Adipocyte (in vitro differentiated cells): ENCODE measurements at regions not wholly inside any gene's neighbourhood (a gene's known extent, or its start where the extent isn't known, plus 50 kb on each side); places are given as distances from the start of the nearest gene placed in this dataset.

Experiments used
- DNase-seq: peaks from one replicate; pipeline ENCODE4 v3.0.0-alpha.2; 2015; ENCODE audit warnings: low read depth
- H3K27me3 ChIP-seq: replicated peaks from 2 replicates; pipeline ENCODE4 v1.7.0; 2013; ENCODE audit warnings: mild to moderate bottlenecking, low read length, moderate library complexity; ENCODE audit not compliant: control insufficient read depth, insufficient read depth
- H3K36me3 ChIP-seq: 2 replicates; pipeline ENCODE4 v1.7.0; 2013; ENCODE audit warnings: low read length, mild to moderate bottlenecking, moderate library complexity; ENCODE audit not compliant: control insufficient read depth, insufficient read depth, severe bottlenecking
- H3K4me1 ChIP-seq: 2 replicates; pipeline ENCODE4 v1.7.0; 2013; ENCODE audit warnings: mild to moderate bottlenecking, low read length, moderate library complexity; ENCODE audit not compliant: control insufficient read depth, insufficient read depth
- H3K4me3 ChIP-seq: 2 replicates; pipeline ENCODE4 v1.7.0; 2013; ENCODE audit warnings: mild to moderate bottlenecking, low read length, moderate library complexity
- H3K9ac ChIP-seq: 2 replicates; pipeline ENCODE4 v1.7.0; 2013; ENCODE audit warnings: mild to moderate bottlenecking, low read length, moderate library complexity
- H3K9me3 ChIP-seq: 2 replicates; pipeline ENCODE4 v1.7.0; 2013; ENCODE audit warnings: mild to moderate bottlenecking, low read length, moderate library complexity; ENCODE audit not compliant: control insufficient read depth

DNA sequence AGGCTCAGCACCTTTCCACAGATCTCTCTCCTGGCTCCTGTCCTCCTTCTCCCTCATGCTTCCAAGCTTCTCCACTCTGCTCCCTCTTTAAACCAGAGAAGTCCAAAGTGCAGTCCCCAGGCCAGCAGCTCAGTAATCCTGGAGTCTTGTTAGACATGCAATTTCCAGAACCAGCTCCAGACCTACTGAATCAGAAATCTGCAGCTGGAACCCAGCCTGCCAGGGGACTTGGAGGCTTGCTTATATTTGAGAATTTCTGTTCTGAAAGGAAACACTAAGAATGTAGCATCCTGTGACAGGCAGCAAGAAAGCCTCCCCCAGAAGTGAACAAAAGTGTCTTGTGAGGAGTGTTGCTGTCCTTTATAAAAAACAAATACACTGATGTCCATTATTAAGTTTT, 438.1 kb downstream of the BCKDHB start:
- DNase-seq, result peak; percentile 37

GRCh38 chr6:80543598-80544222, 437.2 kb downstream of the BCKDHB start:
- Histone ChIP-seq H3K4me3 (no peak overlapping the region), H3K9ac (no peak overlapping the region), H3K36me3 (no peaks in the 10 kb centered on the region), H3K4me1 (peaks cover 30% of the 10 kb centered on the region), H3K9me3 (no peaks in the 10 kb centered on the region), H3K27me3 (no peaks in the 10 kb centered on the region)
- peak; percentile 65 for DNase-seq

More for the DNA sequence above, 438.1 kb downstream of the BCKDHB start:
- H3K9me3 ChIP-seq, result no peaks in the 10 kb centered on the region
- H3K4me3 ChIP-seq, result no peak overlapping the region
- peaks cover 35% of the 10 kb centered on the region for H3K4me1 ChIP-seq
- H3K36me3 ChIP-seq, result no peaks in the 10 kb centered on the region
- H3K9ac ChIP-seq, result no peak overlapping the region
- H3K27me3 ChIP-seq, result no peaks in the 10 kb centered on the region

DNA sequence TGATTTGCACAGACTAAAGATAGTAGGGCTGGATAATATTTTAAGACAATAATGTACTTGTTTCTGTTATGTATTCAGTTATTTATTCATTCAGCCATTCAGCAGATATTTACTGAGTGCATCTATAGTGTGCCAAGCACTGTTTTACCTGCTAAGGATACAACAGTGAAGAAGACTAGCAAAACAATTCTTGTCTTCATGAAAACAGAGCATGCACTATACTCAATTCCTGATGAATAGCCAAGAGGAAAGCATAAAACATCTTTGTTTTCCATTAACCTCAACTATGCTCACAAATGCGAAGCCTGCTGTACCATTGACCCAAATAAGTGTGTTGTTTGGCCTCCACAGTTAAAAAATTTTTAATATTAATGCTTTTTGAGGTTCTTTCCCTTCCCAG, 436.7 kb downstream of the BCKDHB start:
- Histone ChIP-seq H3K9me3 (no peaks in the 10 kb centered on the region), H3K27me3 (no peaks in the 10 kb centered on the region), H3K4me3 (no peak overlapping the region), H3K9ac (no peak overlapping the region), H3K36me3 (no peaks in the 10 kb centered on the region), H3K4me1 (peaks cover 24% of the 10 kb centered on the region)
- no peak for DNase-seq

DNA sequence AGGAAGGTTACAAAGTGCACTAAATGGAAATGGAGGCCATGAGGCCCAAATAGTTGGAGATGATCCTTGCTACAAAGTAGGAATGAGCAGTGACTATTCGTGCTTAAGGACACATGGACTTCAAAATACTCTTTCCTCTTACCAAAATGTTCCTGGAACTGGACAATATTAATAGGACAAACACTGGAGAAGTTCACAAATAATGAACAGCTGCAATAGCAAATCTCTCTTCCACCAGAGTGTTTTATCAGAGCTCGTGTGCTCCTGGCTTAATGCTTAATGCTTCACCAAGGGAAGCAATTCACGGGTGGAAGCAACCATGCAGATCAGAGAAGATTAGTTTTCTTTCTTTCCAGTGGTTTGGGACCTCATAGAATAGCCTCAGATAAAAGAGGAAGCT, 435.4 kb downstream of the BCKDHB start:
- Histone ChIP-seq H3K27me3 (no peaks in the 10 kb centered on the region), H3K4me3 (no peak overlapping the region), H3K9ac (no peak overlapping the region), H3K9me3 (no peaks in the 10 kb centered on the region), H3K4me1 (peaks cover 23% of the 10 kb centered on the region), H3K36me3 (no peaks in the 10 kb centered on the region)
- DNase-seq, result no peak

GRCh38 chr6:80541181-80541580, 434.7 kb downstream of the BCKDHB start:
- Histone ChIP-seq H3K36me3 (no peaks in the 10 kb centered on the region), H3K9ac (no peak overlapping the region), H3K27me3 (no peaks in the 10 kb centered on the region), H3K4me1 (peaks cover 24% of the 10 kb centered on the region), H3K9me3 (peaks cover under 1% of the 10 kb centered on the region), H3K4me3 (no peak overlapping the region)
- peak; percentile 49 for DNase-seq

- no peak overlapping the region for H3K4me3 ChIP-seq
- DNase-seq, result no peak
- no peaks in the 10 kb centered on the region for H3K27me3 ChIP-seq
- peaks cover 6% of the 10 kb centered on the region for H3K9me3 ChIP-seq
- no peaks in the 10 kb centered on the region for H3K36me3 ChIP-seq
- peaks cover 24% of the 10 kb centered on the region for H3K4me1 ChIP-seq
- H3K9ac ChIP-seq, result no peak overlapping the region
Measured at GRCh38 chr6:80540700-80541099, 434.2 kb downstream of the BCKDHB start.

DNA sequence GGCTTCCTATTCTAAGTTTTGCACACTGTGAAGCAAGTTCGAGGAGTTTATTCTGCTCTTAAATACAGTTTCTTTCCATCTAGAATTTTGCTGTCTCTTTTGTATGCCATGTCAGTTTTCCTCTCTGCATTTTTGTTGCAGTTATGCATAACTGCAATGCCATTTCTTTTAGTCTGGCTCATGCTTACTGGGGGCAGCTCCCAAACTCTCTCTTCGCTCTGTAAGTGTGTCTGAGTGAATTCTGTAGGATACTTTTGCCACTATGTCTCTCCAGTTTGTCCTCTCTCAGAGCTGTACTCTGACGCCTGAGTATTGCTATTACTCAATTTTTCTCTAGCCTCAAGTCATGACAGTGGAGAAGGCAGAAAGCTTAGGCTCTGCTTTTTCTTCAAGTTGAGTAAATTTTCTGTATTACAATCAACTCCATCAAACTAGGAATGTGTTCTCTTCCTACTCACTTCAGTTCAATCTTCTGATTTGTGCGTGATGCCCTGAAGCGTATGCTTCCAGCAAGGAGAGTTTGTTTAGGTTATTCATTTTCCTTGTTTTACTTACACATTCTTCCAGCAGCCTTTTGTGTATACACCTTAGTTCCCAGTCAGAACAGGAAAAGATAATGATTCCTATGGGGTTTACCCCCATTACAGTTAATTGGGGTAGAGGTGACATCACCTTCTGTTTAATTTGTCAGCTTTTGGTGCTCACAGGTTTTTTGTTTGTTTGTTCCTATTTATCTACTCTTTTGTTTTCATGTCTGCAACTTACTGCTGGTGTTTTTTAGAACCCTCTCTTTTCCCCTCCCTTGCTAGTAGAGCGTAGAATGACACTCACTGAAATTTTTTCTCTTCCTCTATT, 430.9 kb downstream of the BCKDHB start:
- Histone ChIP-seq H3K27me3 (no peaks in the 10 kb centered on the region), H3K9ac (no peak overlapping the region), H3K36me3 (no peaks in the 10 kb centered on the region), H3K4me3 (no peak overlapping the region), H3K9me3 (peaks cover 13% of the 10 kb centered on the region), H3K4me1 (peaks cover 17% of the 10 kb centered on the region)
- DNase-seq, result peak; percentile 55

GRCh38 chr6:80535914-80536565, 429.6 kb downstream of the BCKDHB start:
- Histone ChIP-seq H3K36me3 (no peaks in the 10 kb centered on the region), H3K9ac (no peak overlapping the region), H3K4me3 (peak overlapping the region; percentile 51), H3K9me3 (peaks cover 13% of the 10 kb centered on the region), H3K27me3 (no peaks in the 10 kb centered on the region), H3K4me1 (peaks cover 9% of the 10 kb centered on the region)
- DNase-seq, result no peak

DNA sequence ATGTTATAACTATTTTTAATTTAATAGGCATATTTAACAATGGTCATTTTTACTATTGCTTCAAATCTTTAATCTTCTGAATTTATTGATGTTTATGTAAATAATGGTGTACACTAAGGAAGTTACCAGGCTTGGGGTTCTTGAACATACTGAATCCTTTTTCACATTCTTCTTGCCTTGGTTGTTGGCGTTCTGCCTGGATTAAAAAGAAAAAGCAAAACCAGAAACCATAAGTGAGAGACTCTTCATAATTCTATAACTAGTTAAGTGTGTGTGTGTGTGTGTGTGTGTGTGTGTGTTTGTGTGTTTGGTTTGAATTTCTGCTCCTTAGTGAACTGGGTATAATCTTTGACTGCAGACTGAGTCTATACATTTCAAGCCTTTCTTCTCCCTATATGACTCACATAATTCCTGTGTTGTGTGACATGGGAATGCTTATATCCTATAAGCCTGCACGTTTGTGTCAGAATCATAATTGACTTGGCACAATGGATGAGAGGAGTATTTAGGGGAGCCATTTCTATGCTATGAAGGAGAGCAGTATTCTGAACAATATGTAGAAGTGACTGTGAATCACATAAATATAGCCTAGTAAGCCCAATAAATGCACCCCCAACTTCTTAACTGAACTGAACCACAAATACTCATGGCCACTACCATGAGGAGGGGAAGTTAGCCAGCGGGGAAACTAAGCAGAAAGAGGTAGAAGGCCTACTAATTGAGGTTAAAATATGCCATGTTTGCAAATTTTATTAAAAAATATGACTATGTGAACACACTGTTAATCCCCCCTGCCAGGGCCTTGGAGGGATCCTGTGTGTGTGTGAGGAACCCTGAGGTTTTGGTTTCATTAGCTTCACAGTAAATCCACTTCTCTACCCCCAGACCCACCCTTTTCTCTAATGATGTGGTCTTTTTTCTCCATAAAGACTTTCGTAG, 425.5 kb downstream of the BCKDHB start:
- DNase-seq, result peak; percentile 32
- Histone ChIP-seq H3K9me3 (peaks cover 13% of the 10 kb centered on the region), H3K36me3 (no peaks in the 10 kb centered on the region), H3K9ac (no peak overlapping the region), H3K4me1 (peaks cover 12% of the 10 kb centered on the region), H3K4me3 (no peak overlapping the region), H3K27me3 (no peaks in the 10 kb centered on the region)

DNA sequence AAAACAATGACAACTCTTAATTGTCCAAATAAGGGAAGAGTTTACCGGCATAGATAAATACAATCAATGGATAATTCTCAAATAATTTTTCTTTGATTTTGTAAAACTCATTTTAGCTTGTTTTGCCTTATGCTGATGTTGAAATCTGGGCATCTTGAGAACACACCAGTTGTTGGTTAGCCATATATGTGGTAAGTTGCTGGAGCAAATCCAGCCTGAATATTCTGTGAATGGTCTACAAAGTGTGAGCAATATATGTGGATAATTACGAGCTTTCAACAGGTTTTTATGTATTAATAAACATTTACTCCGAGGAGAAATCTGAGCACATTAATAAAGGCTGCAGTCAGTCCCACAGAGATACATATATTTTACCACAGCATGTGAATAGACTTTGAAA, 423.6 kb downstream of the BCKDHB start:
- H3K9ac ChIP-seq, result no peak overlapping the region
- DNase-seq, result no peak
- H3K4me1 ChIP-seq, result peaks cover 12% of the 10 kb centered on the region
- no peaks in the 10 kb centered on the region for H3K27me3 ChIP-seq
- no peak overlapping the region for H3K4me3 ChIP-seq
- peaks cover 1% of the 10 kb centered on the region for H3K9me3 ChIP-seq
- H3K36me3 ChIP-seq, result no peaks in the 10 kb centered on the region
